B cell (primary cell): ENCODE measurements at regions not wholly inside any gene's neighbourhood (a gene's known extent, or its start where the extent isn't known, plus 50 kb on each side); places are given as distances from the start of the nearest gene placed in this dataset.

ENCODE experiments used
- ATAC-seq: fragments of 200-7000 bp; cut with Tn5 transposase; one replicate; pipeline ENCODE4 v1.10.0; 2021; ENCODE audit warnings: low read depth, mild to moderate bottlenecking, moderate number of reproducible peaks, moderate library complexity
- CTCF ChIA-PET: fragments of 350-600 bp; sonication (Branson Sonifier 250); formaldehyde crosslinking; loops from one replicate; lab custom pipeline; 2021; ENCODE audit warnings: antibody characterized with exemption, inconsistent platforms; lab: Charles Lee
- POLR2A ChIA-PET: fragments of 350-600 bp; sonication (Branson Sonifier 250); formaldehyde crosslinking; loops from one replicate; lab custom pipeline; 2021; ENCODE audit warnings: antibody characterized with exemption; lab: Charles Lee
- DNase-seq: peaks from one replicate; pipeline ENCODE4 v3.0.0; 2013
- H2AFZ ChIP-seq: 2 replicates; pipeline ENCODE4 v1.6.1; 2012; ENCODE audit warnings: mild to moderate bottlenecking, low read depth, low read length; ENCODE audit not compliant: insufficient read depth, poor library complexity, severe bottlenecking
- H3K27ac ChIP-seq, 2 donors: 1 replicate in 1 of 2; 2 replicates in 1 of 2; pipeline ENCODE4 v1.5.1; 2012 to 2013; ENCODE audit warnings: low read length in 2 of 2, mild to moderate bottlenecking in 2 of 2, moderate library complexity in 1 of 2
- H3K27me3 ChIP-seq, 4 experiments: fragments of 200-600 bp in 1 of 4; sonication (generic) in 1 of 4; replicated peaks in 1 of 4; 1 replicate in 2 of 4; 2 replicates in 2 of 4; pipeline versions ENCODE4 v1.6.1 to v1.7.0; 2013 to 2016; ENCODE audit warnings: low read length in 3 of 4, mild to moderate bottlenecking in 2 of 4, mixed read lengths in 1 of 4, moderate library complexity in 1 of 4; ENCODE audit not compliant: insufficient read depth in 4 of 4, control insufficient read depth in 3 of 4; ENCODE audit errors: control extremely low read depth in 1 of 4
- H3K36me3 ChIP-seq, 2 experiments: replicated peaks in 1 of 2; 1 replicate in 1 of 2; 2 replicates in 1 of 2; pipeline versions ENCODE4 v1.6.1 to v1.7.1; 2013; ENCODE audit warnings: low read length in 1 of 2; ENCODE audit not compliant: insufficient read depth in 2 of 2, control insufficient read depth in 1 of 2; ENCODE audit errors: control extremely low read depth in 1 of 2, extremely low read depth in 1 of 2
- H3K4me1 ChIP-seq, 2 donors: fragments of 200-600 bp in 1 of 2; sonication (generic) in 1 of 2; 1 replicate in 1 of 2; 2 replicates in 1 of 2; pipeline versions ENCODE4 v1.5.1 to v1.6.1; 2013 to 2017; ENCODE audit warnings: low read length in 2 of 2; ENCODE audit not compliant: control insufficient read depth in 2 of 2, insufficient read depth in 2 of 2
- H3K4me2 ChIP-seq: replicated peaks from 2 replicates; pipeline ENCODE3; 2012; ENCODE audit warnings: mild to moderate bottlenecking, low read depth, low read length; ENCODE audit not compliant: poor library complexity, severe bottlenecking
- H3K4me3 ChIP-seq, 5 experiments: fragments of 200-600 bp in 1 of 5; sonication (generic) in 1 of 5; 1 replicate in 3 of 5; 2 replicates in 2 of 5; pipeline versions ENCODE4 v1.5.1 to v1.7.0; 2011 to 2016; ENCODE audit warnings: low read length in 4 of 5, mild to moderate bottlenecking in 4 of 5, low read depth in 2 of 5, control low read depth in 1 of 5, moderate library complexity in 1 of 5; ENCODE audit not compliant: insufficient read depth in 1 of 5; ENCODE audit errors: control extremely low read depth in 1 of 5, extremely low read depth in 1 of 5
- H3K79me2 ChIP-seq: fragments of 200-600 bp; sonication (generic); one replicate; pipeline ENCODE4 v1.6.0; 2016; ENCODE audit warnings: low read length; ENCODE audit not compliant: control insufficient read depth, insufficient read depth
- H3K9ac ChIP-seq: fragments of 200-600 bp; sonication (generic); 2 replicates; pipeline ENCODE4 v1.6.1; 2017; ENCODE audit warnings: mild to moderate bottlenecking, low read length, moderate library complexity
- H3K9me3 ChIP-seq, 3 donors: one replicate each; pipeline versions ENCODE4 v1.6.1 to v1.7.1; 2013; ENCODE audit warnings: low read length in 2 of 3; ENCODE audit not compliant: control insufficient read depth in 2 of 3, insufficient read depth in 1 of 3; ENCODE audit errors: control extremely low read depth in 1 of 3
- H4K20me1 ChIP-seq: 2 replicates; pipeline ENCODE4 v1.6.0; 2012; ENCODE audit warnings: mild to moderate bottlenecking, low read length; ENCODE audit not compliant: insufficient read depth, control insufficient read depth, poor library complexity, severe bottlenecking
- H3K27ac Mint-ChIP-seq: one replicate; pipeline ENCODE4 v1.8.0; 2021; ENCODE audit warnings: mixed read lengths
- H3K27me3 Mint-ChIP-seq: one replicate; pipeline ENCODE4 v1.8.0; 2021; ENCODE audit warnings: mixed read lengths
- H3K4me1 Mint-ChIP-seq: one replicate; pipeline ENCODE4 v1.8.0; 2021; ENCODE audit warnings: mixed read lengths
- H3K4me3 Mint-ChIP-seq: one replicate; pipeline ENCODE4 v1.8.0; 2021; ENCODE audit warnings: mixed read lengths
- H3K9me3 Mint-ChIP-seq: one replicate; pipeline ENCODE4 v1.8.0; 2022; ENCODE audit warnings: mixed read lengths; ENCODE audit not compliant: insufficient read depth
- CTCF ChIP-seq: fragments of 200-600 bp; IDR thresholded peaks from one replicate; pipeline ENCODE4 v1.8.0; 2022; ENCODE audit warnings: antibody characterized with exemption, mild to moderate bottlenecking
- EZH2 ChIP-seq: IDR thresholded peaks from 2 replicates; pipeline ENCODE4 v1.6.1; 2012; ENCODE audit warnings: borderline replicate concordance, low read depth, mild to moderate bottlenecking, moderate library complexity, low read length; ENCODE audit not compliant: insufficient read depth, poor library complexity, severe bottlenecking
- WGBS: methylation state at CpG from one replicate; pipeline ENCODE4 v1.1.5; 2013; ENCODE audit warnings: missing lambda C conversion rate; ENCODE audit not compliant: insufficient coverage; 5-methylcytosine and 5-hydroxymethylcytosine counted together
- intact Hi-C: fragments of 100-400 bp; cut with micrococcal nuclease; formaldehyde crosslinking; loops from one replicate; pipeline ENCODE4 v1.10.0; 2022

DNA sequence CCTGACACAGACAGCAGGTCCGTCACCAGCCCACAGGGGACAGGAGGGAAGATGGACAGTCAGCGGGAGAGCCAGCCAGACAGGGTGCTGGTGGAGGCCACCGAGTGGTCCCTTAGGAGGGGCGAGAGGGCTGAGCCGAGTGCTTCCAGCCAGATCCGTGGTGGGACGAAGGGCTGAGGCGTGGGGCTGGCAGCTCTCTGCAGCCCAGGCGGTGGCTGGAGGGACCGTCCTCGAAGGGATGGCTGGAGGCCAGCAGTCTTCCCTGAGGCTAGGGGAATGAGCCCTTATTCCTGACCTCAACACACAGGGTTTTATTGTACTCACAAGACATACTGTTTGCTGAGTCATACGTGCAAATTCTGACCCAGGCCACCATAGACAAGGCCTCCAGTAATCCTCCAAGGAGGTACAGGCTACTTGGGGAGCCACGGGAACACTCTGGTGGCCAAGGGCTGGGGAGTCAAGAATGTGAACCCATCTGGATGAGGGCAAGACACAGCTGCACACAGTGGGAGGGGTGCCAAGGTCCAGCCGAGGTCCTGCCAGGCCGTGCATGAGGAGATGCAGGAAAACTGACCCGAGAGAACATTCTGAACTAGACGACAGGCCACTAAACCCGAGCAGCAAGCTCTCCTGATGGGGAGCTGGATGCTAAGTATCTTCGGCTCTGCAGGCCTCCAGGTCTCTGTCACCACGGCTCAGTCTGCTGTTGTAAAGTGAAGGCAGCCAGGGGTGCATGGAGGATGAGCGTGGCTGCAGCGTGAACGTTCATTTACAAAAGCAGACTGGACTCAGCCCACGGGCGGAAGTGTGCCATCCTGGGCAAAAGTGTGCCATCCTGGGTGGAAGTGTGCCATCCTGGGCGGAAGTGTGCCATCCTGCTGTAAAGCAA is 242.5 kb downstream of the TTLL2 start:
- Mint-ChIP-seq H3K27ac (no peak overlapping the region), H3K4me1 (no peaks in the 10 kb centered on the region), H3K9me3 (no peaks in the 10 kb centered on the region), H3K27me3 (no peaks in the 10 kb centered on the region), H3K4me3 (no peak overlapping the region)
- Histone ChIP-seq H3K36me3 (no peaks in the 10 kb centered on the region), H3K4me3 (no peak overlapping the region), H3K9me3 (no peaks in the 10 kb centered on the region), H3K79me2 (no peaks in the 10 kb centered on the region), H2AFZ (no peak overlapping the region), H3K9ac (no peak overlapping the region), H3K4me2 (no peak overlapping the region), H3K27me3 (no peaks in the 10 kb centered on the region), H4K20me1 (no peaks in the 10 kb centered on the region), H3K4me1 (no peaks in the 10 kb centered on the region), H3K27ac (no peak overlapping the region)
- 91% methylated on average over 26 of the region's 26 CpGs for WGBS
- intact Hi-C loops: no loop called here
- ATAC-seq: no peak
- DNase-seq: no peak
- CTCF ChIA-PET: no interaction called here
- POLR2A ChIA-PET: no interaction called here
- no peak for TF ChIP-seq EZH2
- TF ChIP-seq CTCF: no peak

DNA sequence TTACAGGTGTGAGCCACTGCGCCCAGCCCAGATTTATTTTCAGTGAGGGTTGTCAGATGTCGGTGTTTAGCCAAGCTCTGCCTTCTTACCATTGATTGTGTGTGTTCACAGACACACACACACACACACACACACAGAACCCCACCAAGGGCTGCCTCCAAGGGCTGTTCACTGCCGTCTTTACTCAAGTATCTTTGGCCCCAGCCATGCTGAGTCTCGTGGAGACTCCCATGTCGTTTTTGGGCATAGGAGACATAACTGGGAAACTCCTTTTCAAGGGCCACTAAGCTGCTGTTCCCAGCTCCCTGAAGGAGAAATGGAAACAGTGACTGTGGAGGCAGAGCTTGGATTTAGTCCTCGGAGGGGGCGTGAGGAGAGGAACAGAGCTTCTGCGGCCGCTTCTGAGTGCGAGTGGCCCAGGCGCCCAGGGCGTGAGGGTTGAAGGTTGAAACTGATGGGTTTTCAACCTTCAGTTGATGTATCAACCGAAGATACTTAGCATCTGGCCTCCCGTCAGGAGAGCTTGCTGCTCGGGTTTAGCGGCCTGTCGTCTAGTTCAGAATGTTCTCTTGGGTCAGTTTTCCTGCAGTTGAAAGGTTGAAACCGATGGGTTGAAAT is 243.6 kb downstream of the TTLL2 start:
- no peak overlapping the region for H3K27ac Mint-ChIP-seq
- Histone ChIP-seq H4K20me1 (no peaks in the 10 kb centered on the region), H3K4me3 (no peak overlapping the region), H3K9me3 (no peaks in the 10 kb centered on the region), H3K9ac (no peak overlapping the region), H2AFZ (no peak overlapping the region), H3K4me2 (no peak overlapping the region), H3K27ac (no peak overlapping the region), H3K4me1 (no peaks in the 10 kb centered on the region), H3K79me2 (no peaks in the 10 kb centered on the region), H3K36me3 (no peaks in the 10 kb centered on the region), H3K27me3 (no peaks in the 10 kb centered on the region)
- no peak overlapping the region for H3K4me3 Mint-ChIP-seq
- no peak for DNase-seq
- no peaks in the 10 kb centered on the region for H3K9me3 Mint-ChIP-seq
- no peaks in the 10 kb centered on the region for H3K27me3 Mint-ChIP-seq
- CTCF ChIA-PET: no interaction called here
- H3K4me1 Mint-ChIP-seq: no peaks in the 10 kb centered on the region
- 90% methylated on average over 15 of the region's 18 CpGs for WGBS
- intact Hi-C loops: no loop called here
- TF ChIP-seq EZH2 (no peak), CTCF (no peak)
- POLR2A ChIA-PET: no interaction called here
- no peak for ATAC-seq
